Nephron progenitor cell (in vitro differentiated cells): ENCODE measurements at regions not wholly inside any gene's neighbourhood (a gene's known extent, or its start where the extent isn't known, plus 50 kb on each side); places are given as distances from the start of the nearest gene placed in this dataset.
A peak's percentile ranks its signal among the peaks of the same experiment; 100 is the strongest.
"Not testable (repeated sequence)": the region's sequence is repeated elsewhere in the genome, so short reads cannot be mapped to it uniquely, and the experiment has no call there.

Source experiments
- DNase-seq: peaks from one replicate; pipeline ENCODE4 v3.0.0; 2021
- H3K27ac Mint-ChIP-seq: 2 replicates; pipeline ENCODE4 v1.8.0; 2021; ENCODE audit warnings: mild to moderate bottlenecking, moderate library complexity, mixed read lengths
- H3K27me3 Mint-ChIP-seq: 2 replicates; pipeline ENCODE4 v1.8.0; 2021; ENCODE audit warnings: mild to moderate bottlenecking, low read depth, mixed read lengths; ENCODE audit not compliant: poor library complexity
- H3K36me3 Mint-ChIP-seq: 2 replicates; pipeline ENCODE4 v1.8.0; 2021; ENCODE audit warnings: low read depth, mixed read lengths
- H3K4me1 Mint-ChIP-seq: 2 replicates; pipeline ENCODE4 v1.8.0; 2021; ENCODE audit warnings: mixed read lengths
- H3K4me3 Mint-ChIP-seq: 2 replicates; pipeline ENCODE4 v1.8.0; 2021; ENCODE audit warnings: mild to moderate bottlenecking, moderate library complexity, mixed read lengths
- H3K9me3 Mint-ChIP-seq: 2 replicates; pipeline ENCODE4 v1.8.0; 2021; ENCODE audit warnings: mild to moderate bottlenecking, moderate library complexity, mixed read lengths
- TF ChIP-seq, protein P1 (sequence below): fragments of 200-600 bp; sonication (generic); IDR thresholded peaks from 2 replicates; pipeline ENCODE4 v1.5.0; 2021; ENCODE audit warnings: antibody characterized with exemption

DNA sequence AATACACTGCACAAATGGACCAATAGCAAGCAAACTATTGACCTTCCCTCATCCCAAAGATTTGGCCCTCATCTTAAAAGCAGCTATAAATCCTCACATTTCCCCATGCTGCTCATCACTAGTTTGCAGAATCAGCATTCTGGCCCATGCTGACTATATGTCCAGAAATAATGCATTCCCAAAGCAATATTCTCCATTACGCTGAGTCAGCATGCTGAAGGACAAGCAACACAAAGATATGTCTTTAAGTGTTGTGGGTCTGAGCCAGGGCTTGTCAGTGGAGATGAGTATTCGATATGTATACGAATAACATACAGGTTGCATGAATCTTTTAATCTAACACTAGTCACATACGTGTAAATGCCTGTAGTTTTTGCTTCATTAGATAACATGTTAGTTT is 1045.0 kb upstream of the DDX18 start:
- no peaks in the 10 kb centered on the region for H3K9me3 Mint-ChIP-seq
- no peak overlapping the region for H3K27ac Mint-ChIP-seq
- no peak overlapping the region for H3K4me3 Mint-ChIP-seq
- TF ChIP-seq, protein P1, sequence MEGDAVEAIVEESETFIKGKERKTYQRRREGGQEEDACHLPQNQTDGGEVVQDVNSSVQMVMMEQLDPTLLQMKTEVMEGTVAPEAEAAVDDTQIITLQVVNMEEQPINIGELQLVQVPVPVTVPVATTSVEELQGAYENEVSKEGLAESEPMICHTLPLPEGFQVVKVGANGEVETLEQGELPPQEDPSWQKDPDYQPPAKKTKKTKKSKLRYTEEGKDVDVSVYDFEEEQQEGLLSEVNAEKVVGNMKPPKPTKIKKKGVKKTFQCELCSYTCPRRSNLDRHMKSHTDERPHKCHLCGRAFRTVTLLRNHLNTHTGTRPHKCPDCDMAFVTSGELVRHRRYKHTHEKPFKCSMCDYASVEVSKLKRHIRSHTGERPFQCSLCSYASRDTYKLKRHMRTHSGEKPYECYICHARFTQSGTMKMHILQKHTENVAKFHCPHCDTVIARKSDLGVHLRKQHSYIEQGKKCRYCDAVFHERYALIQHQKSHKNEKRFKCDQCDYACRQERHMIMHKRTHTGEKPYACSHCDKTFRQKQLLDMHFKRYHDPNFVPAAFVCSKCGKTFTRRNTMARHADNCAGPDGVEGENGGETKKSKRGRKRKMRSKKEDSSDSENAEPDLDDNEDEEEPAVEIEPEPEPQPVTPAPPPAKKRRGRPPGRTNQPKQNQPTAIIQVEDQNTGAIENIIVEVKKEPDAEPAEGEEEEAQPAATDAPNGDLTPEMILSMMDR, result no peak
- DNase-seq, result no peak
- no peaks in the 10 kb centered on the region for H3K36me3 Mint-ChIP-seq
- no peaks in the 10 kb centered on the region for H3K4me1 Mint-ChIP-seq
- no peaks in the 10 kb centered on the region for H3K27me3 Mint-ChIP-seq

DNA sequence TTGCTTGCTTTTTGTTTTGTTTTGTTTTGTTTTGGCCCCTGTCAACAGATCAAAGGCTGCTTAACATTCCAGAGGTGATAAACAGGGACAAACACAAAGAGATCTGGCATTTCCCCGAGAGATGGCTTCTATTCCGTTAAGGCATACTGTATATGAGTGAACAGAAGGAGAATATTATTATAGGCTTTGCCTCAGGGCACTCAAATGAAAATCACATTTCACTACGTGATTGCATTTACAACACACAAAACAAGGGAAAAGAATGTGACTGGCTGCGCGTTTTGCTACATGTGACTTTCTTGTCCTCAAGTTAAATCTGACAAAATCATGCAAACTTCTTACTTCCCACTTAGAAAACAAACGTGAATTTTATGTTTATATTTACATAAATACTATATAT is 1037.9 kb upstream of the DDX18 start:
- Mint-ChIP-seq H3K36me3 (peaks cover 3% of the 10 kb centered on the region), H3K4me1 (no peaks in the 10 kb centered on the region), H3K27me3 (no peaks in the 10 kb centered on the region), H3K27ac (no peak overlapping the region), H3K9me3 (no peaks in the 10 kb centered on the region), H3K4me3 (no peak overlapping the region)
- TF ChIP-seq, protein P1, result no peak
- no peak for DNase-seq

DNA sequence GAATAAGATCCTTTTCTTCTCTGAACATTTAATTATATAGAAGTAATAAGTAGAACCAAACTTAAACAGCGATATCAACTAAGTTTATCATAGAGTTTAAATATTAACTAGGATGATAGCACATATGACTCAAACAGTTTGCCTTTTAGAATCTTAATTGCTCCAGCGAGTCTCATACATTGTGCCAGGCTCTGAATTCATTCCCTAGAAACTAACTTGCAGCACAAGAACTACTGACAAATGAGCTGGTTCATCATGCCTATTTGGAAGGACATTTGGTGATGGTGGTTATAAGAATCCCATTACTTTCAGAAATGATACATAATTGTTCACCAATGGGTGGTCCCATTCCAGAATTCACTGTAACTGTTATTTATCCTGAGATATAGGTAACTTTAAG is 1026.6 kb upstream of the DDX18 start:
- no peaks in the 10 kb centered on the region for H3K36me3 Mint-ChIP-seq
- no peaks in the 10 kb centered on the region for H3K9me3 Mint-ChIP-seq
- no peak overlapping the region for H3K27ac Mint-ChIP-seq
- DNase-seq, result no peak
- H3K27me3 Mint-ChIP-seq, result no peaks in the 10 kb centered on the region
- H3K4me1 Mint-ChIP-seq, result peaks cover 25% of the 10 kb centered on the region
- H3K4me3 Mint-ChIP-seq, result no peak overlapping the region
- TF ChIP-seq, protein P1, result no peak

DNA sequence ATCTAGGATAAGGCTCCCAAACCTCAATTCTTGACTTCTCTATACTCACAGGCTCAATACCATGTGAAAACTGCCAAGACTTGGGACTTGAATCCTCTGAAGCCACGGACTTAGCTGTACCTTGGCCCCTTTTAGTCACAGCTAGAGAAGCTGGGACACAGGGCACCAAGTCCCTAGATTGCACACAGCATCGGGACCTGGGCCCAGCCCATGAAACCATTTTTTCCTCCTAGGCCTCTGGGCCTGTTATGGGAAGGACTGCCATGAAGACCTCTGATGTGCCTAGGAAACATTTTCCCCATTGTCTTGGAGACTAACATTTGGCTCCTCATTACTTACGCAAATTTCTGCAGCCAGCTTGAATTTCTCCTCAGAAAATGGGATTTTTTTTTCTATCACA is 1011.8 kb upstream of the DDX18 start:
- peaks cover 38% of the 10 kb centered on the region for H3K9me3 Mint-ChIP-seq
- peaks cover 1% of the 10 kb centered on the region for H3K4me1 Mint-ChIP-seq
- H3K27me3 Mint-ChIP-seq, result no peaks in the 10 kb centered on the region

DNA sequence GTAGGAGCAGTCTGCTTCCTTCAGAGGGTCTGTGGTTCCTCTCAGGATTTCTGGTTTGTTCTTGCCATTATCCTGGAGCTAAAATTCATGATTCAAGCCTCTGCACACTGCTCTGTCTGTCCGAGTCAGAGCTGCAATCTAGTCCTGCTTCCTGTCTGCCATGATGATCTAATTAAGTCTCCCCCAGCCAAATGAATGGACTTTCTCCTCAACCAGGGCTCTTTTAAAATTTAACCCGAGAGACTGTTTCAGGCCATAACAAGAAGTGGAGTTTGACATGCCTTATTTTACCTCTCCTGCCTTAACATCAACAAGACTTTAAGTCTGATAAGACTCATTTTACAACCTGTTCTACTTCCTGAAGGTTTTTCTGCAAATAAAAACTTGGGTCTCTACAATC is 1009.6 kb upstream of the DDX18 start:
- peaks cover 38% of the 10 kb centered on the region for H3K9me3 Mint-ChIP-seq
- peak overlapping the region; percentile 13 for H3K27ac Mint-ChIP-seq
- DNase-seq, result no peak
- H3K36me3 Mint-ChIP-seq, result peaks cover 15% of the 10 kb centered on the region
- H3K4me3 Mint-ChIP-seq, result no peak overlapping the region
- no peaks in the 10 kb centered on the region for H3K27me3 Mint-ChIP-seq
- TF ChIP-seq, protein P1, result no peak
- H3K4me1 Mint-ChIP-seq, result peaks cover 18% of the 10 kb centered on the region

More for the DNA sequence above, 1011.8 kb upstream of the DDX18 start:
- peaks cover 15% of the 10 kb centered on the region for H3K36me3 Mint-ChIP-seq
- H3K4me3 Mint-ChIP-seq, result no peak overlapping the region
- TF ChIP-seq, protein P1, result no peak
- no peak for DNase-seq
- no peak overlapping the region for H3K27ac Mint-ChIP-seq

DNA sequence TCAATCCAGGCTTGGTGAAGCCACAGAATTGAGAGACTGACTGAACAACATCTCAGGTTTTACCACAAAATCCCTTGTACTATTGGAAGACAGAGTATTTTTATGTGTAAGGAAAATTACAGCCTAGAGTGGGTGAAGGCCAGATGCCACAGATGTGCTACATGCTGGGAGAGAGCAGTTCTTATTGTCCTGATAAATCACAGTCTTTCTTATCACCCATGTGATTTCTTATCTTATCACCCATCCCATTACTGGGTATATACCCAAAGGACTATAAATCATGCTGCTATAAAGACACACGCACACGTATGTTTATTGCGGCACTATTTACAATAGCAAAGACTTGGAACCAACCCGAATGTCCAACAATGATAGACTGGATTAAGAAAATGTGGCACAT is 1008.0 kb upstream of the DDX18 start:
- not testable (repeated sequence) for DNase-seq, H3K27me3 Mint-ChIP-seq, H3K4me3 Mint-ChIP-seq, H3K27ac Mint-ChIP-seq
- peaks cover 18% of the 10 kb centered on the region for H3K4me1 Mint-ChIP-seq
- H3K9me3 Mint-ChIP-seq, result peaks cover 33% of the 10 kb centered on the region
- H3K36me3 Mint-ChIP-seq, result peaks cover 10% of the 10 kb centered on the region
